Thoracic aorta (tissue), 2 donors: ENCODE measurements at regions not wholly inside any gene's neighbourhood (a gene's known extent, or its start where the extent isn't known, plus 50 kb on each side); places are given as distances from the start of the nearest gene placed in this dataset.

Experiments
- ATAC-seq: fragments of 150-250 bp; one replicate; pipeline ENCODE4 v1.8.0; 2017; ENCODE audit warnings: low read depth; ENCODE audit not compliant: insufficient number of reproducible peaks, low FRiP score
- DNase-seq: peaks from one replicate; pipeline ENCODE4 v3.0.0-alpha.2; 2020; ENCODE audit warnings: low spot score
- H3K27ac ChIP-seq, 2 donors: fragments of 200-600 bp; sonication (generic); 1 replicate in 1 of 2; 2 replicates in 1 of 2; pipeline ENCODE4 v1.5.1; 2016; ENCODE audit warnings: mild to moderate bottlenecking in 2 of 2, moderate library complexity in 2 of 2
- H3K27me3 ChIP-seq: fragments of 200-600 bp; sonication (generic); replicated peaks from 2 replicates; pipeline ENCODE4 v1.6.0; 2016; ENCODE audit warnings: mild to moderate bottlenecking; ENCODE audit not compliant: insufficient read depth
- H3K36me3 ChIP-seq: fragments of 200-600 bp; sonication (generic); one replicate; pipeline ENCODE4 v1.5.1; 2016
- H3K4me1 ChIP-seq, 2 donors: fragments of 200-600 bp; sonication (generic); 1 replicate in 1 of 2; 2 replicates in 1 of 2; pipeline versions ENCODE4 v1.5.1 to v1.6.0; 2016; ENCODE audit warnings: low read depth in 2 of 2, mild to moderate bottlenecking in 1 of 2; ENCODE audit not compliant: control insufficient read depth in 1 of 2
- H3K4me3 ChIP-seq: fragments of 200-600 bp; sonication (generic); 2 replicates; pipeline ENCODE4 v1.5.1; 2016; ENCODE audit warnings: mild to moderate bottlenecking
- H3K9me3 ChIP-seq: fragments of 200-600 bp; sonication (generic); 2 replicates; pipeline ENCODE4 v1.5.1; 2016
- CTCF ChIP-seq: fragments of 200-600 bp; sonication (generic); IDR thresholded peaks from one replicate; pipeline ENCODE4 v1.5.1; 2019; ENCODE audit warnings: antibody characterized with exemption

- H3K36me3 ChIP-seq: no peaks in the 10 kb centered on the region
- H3K4me3 ChIP-seq: no peak overlapping the region
- no peaks in the 10 kb centered on the region for H3K27me3 ChIP-seq
- H3K9me3 ChIP-seq: no peaks in the 10 kb centered on the region
- TF ChIP-seq CTCF: no peak
- no peak for DNase-seq
- H3K4me1 ChIP-seq: no peaks in the 10 kb centered on the region
- no peak for ATAC-seq
- H3K27ac ChIP-seq: no peak overlapping the region
Measured at GRCh38 chr1:88549536-88549935, 134.5 kb upstream of the PKN2 start.

- no peak for ATAC-seq
Measured at GRCh38 chr1:88552226-88552625, 131.8 kb upstream of the PKN2 start.

GRCh38 chr1:88557014-88557413 lies 127.1 kb upstream of the PKN2 start:
- Histone ChIP-seq H3K36me3 (no peaks in the 10 kb centered on the region), H3K27ac (no peak overlapping the region), H3K27me3 (no peaks in the 10 kb centered on the region), H3K4me3 (no peak overlapping the region), H3K4me1 (no peaks in the 10 kb centered on the region), H3K9me3 (no peaks in the 10 kb centered on the region)
- TF ChIP-seq CTCF: no peak
- ATAC-seq (no peak), DNase-seq (no peak)

More at GRCh38 chr1:88552226-88552625, 131.8 kb upstream of the PKN2 start:
- H3K27ac ChIP-seq: no peak overlapping the region
- no peak for TF ChIP-seq CTCF
- H3K36me3 ChIP-seq: no peaks in the 10 kb centered on the region
- no peaks in the 10 kb centered on the region for H3K27me3 ChIP-seq
- H3K9me3 ChIP-seq: no peaks in the 10 kb centered on the region
- DNase-seq: no peak
- no peaks in the 10 kb centered on the region for H3K4me1 ChIP-seq
- H3K4me3 ChIP-seq: no peak overlapping the region

GRCh38 chr1:88560621-88561020 lies 123.5 kb upstream of the PKN2 start:
- Histone ChIP-seq H3K4me1 (no peaks in the 10 kb centered on the region), H3K36me3 (no peaks in the 10 kb centered on the region), H3K27ac (no peak overlapping the region), H3K4me3 (no peak overlapping the region), H3K27me3 (no peaks in the 10 kb centered on the region), H3K9me3 (no peaks in the 10 kb centered on the region)
- TF ChIP-seq CTCF: no peak
- DNase-seq: no peak
- ATAC-seq: no peak

- Histone ChIP-seq H3K9me3 (no peaks in the 10 kb centered on the region), H3K4me1 (no peaks in the 10 kb centered on the region), H3K4me3 (no peak overlapping the region), H3K27me3 (no peaks in the 10 kb centered on the region), H3K27ac (no peak overlapping the region), H3K36me3 (no peaks in the 10 kb centered on the region)
- ATAC-seq: no peak
- no peak for TF ChIP-seq CTCF
- no peak for DNase-seq
Measured at GRCh38 chr1:88562991-88563390, 121.1 kb upstream of the PKN2 start.
